K562 (cell line): ENCODE measurements at regions not wholly inside any gene's neighbourhood (a gene's known extent, or its start where the extent isn't known, plus 50 kb on each side); places are given as distances from the start of the nearest gene placed in this dataset.

Experiments
- ARID3A ChIP-seq: IDR thresholded peaks from 2 replicates; pipeline ENCODE4 v1.6.1; 2012; ENCODE audit warnings: low read depth, low read length, improper control_type of control experiment, borderline replicate concordance
- BHLHE40 ChIP-seq: IDR thresholded peaks from 2 replicates; pipeline ENCODE4 v1.6.1; 2011; ENCODE audit warnings: low read length, improper control_type of control experiment
- BMI1 ChIP-seq: fragments of 150-350 bp; IDR thresholded peaks from 2 replicates; pipeline ENCODE4 v1.6.1; 2014; ENCODE audit warnings: low read length
- CGGBP1 ChIP-seq: fragments of 250-450 bp; sonication (Bioruptor Pico); IDR thresholded peaks from 2 replicates; pipeline ENCODE4 v1.9.0; 2021; ENCODE audit warnings: mild to moderate bottlenecking
- CTCF ChIP-seq, 3 experiments: IDR thresholded peaks in 2 of 3; conservative IDR thresholded peaks in 1 of 3; 2 replicates each; pipeline ENCODE4 v1.5.1; 2011 to 2012; ENCODE audit warnings: low read length in 3 of 3, mild to moderate bottlenecking in 3 of 3, control low read depth in 2 of 3, improper control_type of control experiment in 1 of 3, inconsistent platforms in 1 of 3, low read depth in 1 of 3, mixed read lengths in 1 of 3, moderate library complexity in 1 of 3; ENCODE audit not compliant: insufficient read depth in 2 of 3
- POLR2AphosphoS5 ChIP-seq: IDR thresholded peaks from 2 replicates; pipeline ENCODE4 v1.6.1; 2011; ENCODE audit warnings: mild to moderate bottlenecking, low read depth, low read length, moderate library complexity; ENCODE audit not compliant: control insufficient read depth, insufficient read depth
- PTBP1 ChIP-seq: fragments of 200-400 bp; formaldehyde crosslinking; IDR thresholded peaks from 2 replicates; pipeline ENCODE4 v1.6.1; 2017; ENCODE audit warnings: low read depth, low read length
- REST ChIP-seq, 2 experiments: fragments of 450-650 bp; formaldehyde crosslinking in 1 of 2; IDR thresholded peaks; 2 replicates each; pipeline versions ENCODE4 v1.4.0 to v1.6.1; 2014 to 2020; ENCODE audit warnings: mild to moderate bottlenecking in 2 of 2, borderline replicate concordance in 1 of 2, low read depth in 1 of 2
- SNAPC5 ChIP-seq: fragments of 250-450 bp; sonication (Bioruptor Pico); IDR thresholded peaks from 2 replicates; pipeline ENCODE4 v1.8.0; 2021; ENCODE audit warnings: moderate library complexity, mild to moderate bottlenecking, inconsistent platforms
- ZNF830 ChIP-seq: fragments of 250-450 bp; sonication (Bioruptor Pico); IDR thresholded peaks from 2 replicates; pipeline ENCODE4 v1.5.0; 2021; ENCODE audit warnings: mild to moderate bottlenecking

GRCh38 chr18:73235491-73235890, 367.7 kb upstream of the NETO1 start:
- TF ChIP-seq CGGBP1 (CRISPR knock-in tag) = no peak
- no peak for TF ChIP-seq ZNF830 (CRISPR knock-in tag)
- no peak for TF ChIP-seq PTBP1
- TF ChIP-seq CTCF (IDR thresholded peaks at IDR 0.05 in 2 of 3, conservative IDR thresholded peaks at IDR 0.05 in 1 of 3; ENCODE audit: insufficient read depth in 2 of 3, low read depth in 1 of 3, low read length in 3 of 3) = no peak
- TF ChIP-seq POLR2AphosphoS5 = no peak
- no peak for TF ChIP-seq SNAPC5 (CRISPR knock-in tag)
- no peak for TF ChIP-seq BMI1
- no peak for TF ChIP-seq ARID3A
- no peak for TF ChIP-seq BHLHE40
- no peak for TF ChIP-seq REST (IDR thresholded peaks at IDR 0.05; ENCODE audit: borderline replicate concordance)
- no peak for TF ChIP-seq REST (CRISPR knock-in tag; IDR thresholded peaks at IDR 0.05; ENCODE audit: low read depth)
